ENCODE measurements at regions not wholly inside any gene's neighbourhood (a gene's known extent, or its start where the extent isn't known, plus 50 kb on each side); places are given as distances from the start of the nearest gene placed in this dataset.

- no peak for TF ChIP-seq POLR2A (IDR thresholded peaks at IDR 0.05)
- TF ChIP-seq, protein P1, sequence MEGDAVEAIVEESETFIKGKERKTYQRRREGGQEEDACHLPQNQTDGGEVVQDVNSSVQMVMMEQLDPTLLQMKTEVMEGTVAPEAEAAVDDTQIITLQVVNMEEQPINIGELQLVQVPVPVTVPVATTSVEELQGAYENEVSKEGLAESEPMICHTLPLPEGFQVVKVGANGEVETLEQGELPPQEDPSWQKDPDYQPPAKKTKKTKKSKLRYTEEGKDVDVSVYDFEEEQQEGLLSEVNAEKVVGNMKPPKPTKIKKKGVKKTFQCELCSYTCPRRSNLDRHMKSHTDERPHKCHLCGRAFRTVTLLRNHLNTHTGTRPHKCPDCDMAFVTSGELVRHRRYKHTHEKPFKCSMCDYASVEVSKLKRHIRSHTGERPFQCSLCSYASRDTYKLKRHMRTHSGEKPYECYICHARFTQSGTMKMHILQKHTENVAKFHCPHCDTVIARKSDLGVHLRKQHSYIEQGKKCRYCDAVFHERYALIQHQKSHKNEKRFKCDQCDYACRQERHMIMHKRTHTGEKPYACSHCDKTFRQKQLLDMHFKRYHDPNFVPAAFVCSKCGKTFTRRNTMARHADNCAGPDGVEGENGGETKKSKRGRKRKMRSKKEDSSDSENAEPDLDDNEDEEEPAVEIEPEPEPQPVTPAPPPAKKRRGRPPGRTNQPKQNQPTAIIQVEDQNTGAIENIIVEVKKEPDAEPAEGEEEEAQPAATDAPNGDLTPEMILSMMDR (IDR thresholded peaks at IDR 0.05) = no peak
- TF ChIP-seq EP300 (IDR thresholded peaks at IDR 0.05) = no peak
These were observed 368.8 kb upstream of the ZMIZ1 start for GRCh38 chr10:78699971-78700370.

Data from tibial nerve (tissue), 4 donors.